Astrocyte of the cerebellum (primary cell): ENCODE measurements at regions not wholly inside any gene's neighbourhood (a gene's known extent, or its start where the extent isn't known, plus 50 kb on each side); places are given as distances from the start of the nearest gene placed in this dataset.
"Not testable (repeated sequence)": the region's sequence is repeated elsewhere in the genome, so short reads cannot be mapped to it uniquely, and the experiment has no call there.

Source experiments
- DNase-seq: peaks from one replicate; pipeline ENCODE4 v3.0.0-alpha.2; 2011; ENCODE audit warnings: low read depth
- H3K4me3 ChIP-seq: 2 replicates; pipeline ENCODE4 v1.5.1; 2011; ENCODE audit warnings: mild to moderate bottlenecking, low read depth, low read length, moderate library complexity
- CTCF ChIP-seq: IDR thresholded peaks from 2 replicates; pipeline ENCODE4 v1.5.1; 2012; ENCODE audit warnings: low read length, low read depth, moderate library complexity, mild to moderate bottlenecking; ENCODE audit errors: missing control alignments
- in situ Hi-C: cut with HindIII; loops from 2 replicates; pipeline ENCODE4 v1.10.0; 2017; ENCODE audit warnings: low sequenced_read_pairs

- no peak overlapping the region for H3K4me3 ChIP-seq
- no peak for TF ChIP-seq CTCF
- no peak for DNase-seq
- in situ Hi-C loops = no loop called here
These were observed 170.4 kb upstream of the ATP10A start for GRCh38 chr15:26033493-26033892.

GRCh38 chr15:26032162-26032846 lies 169.2 kb upstream of the ATP10A start:
- no peak for DNase-seq
- no peak overlapping the region for H3K4me3 ChIP-seq
- in situ Hi-C loops = no loop called here
- TF ChIP-seq CTCF = no peak

- in situ Hi-C loops, H3K4me3 ChIP-seq, DNase-seq: not testable (repeated sequence)
These were observed 166.5 kb upstream of the ATP10A start for GRCh38 chr15:26029586-26029985.

- no peak overlapping the region for H3K4me3 ChIP-seq
- no peak for TF ChIP-seq CTCF
- DNase-seq = no peak
- in situ Hi-C loops = no loop called here
These were observed 166.0 kb upstream of the ATP10A start for GRCh38 chr15:26029146-26029545.

GRCh38 chr15:26028086-26028740 lies 165.1 kb upstream of the ATP10A start:
- no peak for DNase-seq
- in situ Hi-C loops = no loop called here
- no peak for TF ChIP-seq CTCF
- no peak overlapping the region for H3K4me3 ChIP-seq

- in situ Hi-C loops, DNase-seq, H3K4me3 ChIP-seq: not testable (repeated sequence)
These were observed 163.5 kb upstream of the ATP10A start for GRCh38 chr15:26026671-26027070.

- no peak for TF ChIP-seq CTCF
- in situ Hi-C loops = no loop called here
- no peak for DNase-seq
- H3K4me3 ChIP-seq = no peak overlapping the region
These were observed 161.1 kb upstream of the ATP10A start for GRCh38 chr15:26024241-26024640.
